HG03460 (cell line): ENCODE measurements at regions not wholly inside any gene's neighbourhood (a gene's known extent, or its start where the extent isn't known, plus 50 kb on each side); places are given as distances from the start of the nearest gene placed in this dataset.
A peak's percentile ranks its signal among the peaks of the same experiment; 100 is the strongest.

ENCODE experiments used
- ATAC-seq: cut with Tn5 transposase; IDR thresholded peaks from one replicate; pipeline ENCODE4 v1.9.1; 2021; ENCODE audit not compliant: unreplicated experiment

DNA sequence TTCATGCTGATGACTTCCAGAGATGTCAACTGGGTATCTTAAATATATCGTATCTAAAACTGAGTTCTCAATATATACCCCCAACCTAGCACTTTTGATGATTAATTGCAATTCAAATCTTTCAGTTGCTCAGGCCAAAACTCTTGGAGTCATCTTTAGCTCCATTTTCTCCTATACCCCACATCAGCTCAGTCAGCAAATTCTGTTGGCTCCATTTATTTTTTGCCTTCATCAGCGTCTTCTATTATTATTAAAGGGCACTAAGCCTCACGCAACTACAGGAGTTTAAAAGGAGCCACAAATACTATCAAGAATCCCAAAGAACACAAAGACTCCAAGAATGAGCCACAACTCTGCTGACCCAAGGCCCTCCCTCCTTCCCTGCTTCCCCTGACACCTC is 134.9 kb downstream of the KCTD12 start:
- ATAC-seq, result no peak

DNA sequence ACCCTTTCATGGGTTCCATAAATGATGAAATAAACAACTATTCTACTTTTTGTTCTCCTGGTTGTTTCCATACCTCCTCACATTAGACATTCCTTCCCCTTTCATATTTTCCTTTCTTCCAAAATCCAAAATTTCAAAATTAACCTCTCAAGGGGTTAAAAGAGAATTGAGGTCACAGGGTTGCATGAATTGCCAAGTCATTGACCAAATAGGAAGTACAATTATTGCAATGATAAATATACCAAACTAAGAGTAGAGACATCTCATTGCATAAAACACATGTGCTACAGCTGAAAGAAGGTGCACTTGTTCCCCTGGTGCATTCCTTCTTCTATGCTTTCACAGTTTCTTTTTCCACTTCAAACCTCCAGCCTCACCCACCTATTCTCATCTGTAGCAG is 136.1 kb downstream of the KCTD12 start:
- ATAC-seq, result no peak

DNA sequence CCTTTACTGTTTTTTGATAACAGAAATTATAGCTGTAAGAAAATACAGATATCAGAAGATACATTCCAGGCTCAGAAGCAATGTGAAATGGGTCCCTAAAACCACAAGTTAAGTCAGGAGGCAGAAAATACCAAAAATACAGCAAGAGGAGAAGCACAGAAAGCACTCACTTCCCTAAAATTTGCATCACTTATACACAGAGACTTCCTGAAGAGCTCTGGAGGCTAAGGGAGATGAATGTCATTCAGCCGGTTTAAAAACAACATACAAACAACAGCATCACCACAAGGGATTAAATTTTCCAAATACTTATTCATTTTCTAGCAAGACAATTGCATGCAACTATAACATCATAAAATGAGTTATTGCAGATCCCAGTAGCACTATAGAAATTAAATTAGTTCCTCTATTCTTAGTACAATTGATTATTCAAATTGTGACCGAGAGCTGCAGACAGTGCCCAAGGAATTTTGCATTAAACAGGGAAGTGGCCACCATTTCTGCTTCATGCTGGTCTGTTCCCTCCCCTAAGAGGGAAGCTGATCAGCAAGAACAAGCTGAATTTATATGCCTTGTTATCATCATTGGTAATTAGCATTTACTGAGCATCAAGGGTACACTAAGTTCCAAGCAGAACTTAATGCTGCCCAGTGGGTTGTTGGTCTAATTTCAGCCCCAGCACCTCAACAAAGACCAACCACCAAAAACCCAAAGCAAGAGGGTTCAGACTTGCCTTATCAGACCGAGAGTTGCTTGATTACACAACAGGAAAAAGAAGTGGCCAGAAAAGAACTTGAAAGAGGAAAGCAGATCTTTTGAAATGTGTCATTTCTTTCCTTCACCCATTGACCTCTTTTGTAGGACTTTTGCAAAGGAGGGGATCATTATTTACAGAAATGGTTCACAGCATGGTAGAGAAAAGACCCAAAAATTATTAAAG is 140.7 kb downstream of the KCTD12 start:
- ATAC-seq, result peak; percentile 53

DNA sequence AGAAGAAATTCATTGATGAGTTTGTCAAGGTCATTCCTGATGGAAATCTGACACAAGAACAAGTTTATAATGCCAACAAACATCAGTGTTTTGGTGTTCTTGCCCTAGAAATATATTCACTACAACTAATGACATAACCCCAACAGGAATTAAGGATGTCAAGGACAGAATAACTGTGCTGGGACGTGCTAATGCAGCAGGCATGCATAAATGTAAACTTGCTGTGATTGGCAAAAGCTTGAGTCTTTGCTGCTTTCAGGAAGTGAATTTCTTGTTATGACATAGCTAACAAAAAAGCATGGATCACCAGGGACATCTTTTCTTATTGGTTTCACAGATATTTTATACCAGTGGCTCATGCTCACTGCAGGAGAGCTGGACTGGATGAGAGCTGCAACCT is 144.6 kb downstream of the KCTD12 start:
- no peak for ATAC-seq

DNA sequence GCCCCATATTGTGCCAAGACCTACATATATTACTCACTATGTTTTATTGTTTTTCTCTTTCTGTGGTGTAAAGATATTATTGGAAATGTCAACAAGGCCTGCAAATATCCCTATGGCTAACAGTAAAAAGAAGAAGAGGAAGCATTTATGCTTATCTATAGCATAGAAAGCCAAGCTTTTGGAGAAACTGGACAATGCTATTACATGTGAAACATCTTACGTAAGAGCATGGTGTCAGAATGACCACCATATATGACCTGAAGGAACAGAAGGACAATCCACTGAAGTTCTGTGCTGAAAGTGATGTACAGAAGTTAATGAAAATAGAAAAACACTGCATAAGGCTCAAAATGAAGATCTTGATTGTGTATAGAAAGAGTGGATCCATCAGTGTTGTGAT is 145.2 kb downstream of the KCTD12 start:
- ATAC-seq, result no peak

DNA sequence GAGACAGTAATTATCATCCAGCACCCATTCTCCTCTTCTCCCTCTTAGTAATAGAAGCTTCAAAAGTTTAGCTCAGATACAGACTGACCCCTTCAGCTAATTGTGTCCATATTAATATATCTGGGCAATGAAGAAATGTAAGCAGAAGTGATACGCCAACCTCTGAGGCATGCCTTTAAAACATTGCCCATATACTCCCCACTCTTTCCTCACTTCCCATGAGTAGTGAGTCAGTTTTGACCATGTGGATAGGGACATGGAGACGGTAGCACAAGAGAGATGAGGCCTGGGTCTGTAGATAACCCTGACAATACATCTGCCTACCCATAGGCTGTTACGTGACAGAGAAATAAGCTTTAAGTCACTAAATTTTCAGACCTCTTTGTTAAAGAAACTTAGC is 147.6 kb downstream of the KCTD12 start:
- ATAC-seq, result no peak

DNA sequence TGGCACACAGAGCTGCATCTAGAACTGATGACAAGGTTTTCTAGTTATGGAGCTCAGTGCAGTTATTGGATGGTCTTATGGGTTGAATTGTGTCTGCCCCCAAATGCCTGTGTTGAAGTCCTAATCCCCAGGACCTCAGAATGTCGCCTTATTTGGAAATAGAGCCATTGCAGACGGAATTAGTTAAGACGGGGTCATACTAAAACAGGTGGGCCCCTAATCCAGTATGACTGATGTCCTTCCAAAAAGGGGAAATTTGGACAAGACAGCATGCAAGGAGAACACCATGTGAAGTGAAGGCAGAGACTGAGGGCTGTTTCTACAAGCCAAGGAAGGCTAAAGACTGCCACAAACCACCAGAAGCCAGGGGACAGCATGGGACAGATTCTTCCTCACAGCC is 148.7 kb downstream of the KCTD12 start:
- ATAC-seq, result no peak

DNA sequence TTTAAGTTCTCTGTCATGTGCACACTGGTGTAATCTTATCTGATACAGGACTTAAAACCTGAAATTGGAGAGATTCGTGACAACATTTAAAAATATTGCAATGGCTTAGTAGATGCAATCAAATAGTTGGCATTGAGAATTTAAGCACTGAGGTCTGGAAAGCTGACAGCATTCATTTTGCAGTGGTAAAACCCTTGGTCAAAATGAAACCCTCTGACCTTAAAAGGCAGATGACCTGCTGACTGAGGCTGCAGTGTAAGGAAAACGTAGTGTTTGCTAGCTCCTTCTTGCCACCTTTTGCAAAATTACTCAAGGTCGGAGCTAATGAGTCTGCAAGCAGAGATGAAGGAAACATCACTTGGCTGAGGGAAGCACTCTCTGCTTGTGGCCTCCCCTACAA is 150.6 kb downstream of the KCTD12 start:
- ATAC-seq, result no peak

DNA sequence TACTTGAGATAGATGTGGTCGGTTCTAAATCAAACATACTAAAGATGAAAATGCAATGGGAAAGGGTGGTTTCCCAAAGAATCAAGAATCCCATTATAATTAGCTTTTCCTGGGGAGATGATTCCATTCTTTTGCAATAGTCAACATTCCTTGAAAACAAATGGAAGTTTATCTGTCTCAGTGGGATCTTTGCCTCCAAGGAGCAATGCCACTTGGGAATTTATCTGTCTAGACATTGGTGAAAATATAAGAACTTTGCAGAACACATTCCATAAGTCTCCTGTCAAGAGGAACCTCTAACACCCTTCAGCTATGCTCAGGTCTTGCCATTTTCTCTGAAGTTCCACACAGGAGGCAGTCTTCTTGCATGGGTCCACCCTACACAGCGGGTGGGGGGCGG is 152.5 kb downstream of the KCTD12 start:
- no peak for ATAC-seq

DNA sequence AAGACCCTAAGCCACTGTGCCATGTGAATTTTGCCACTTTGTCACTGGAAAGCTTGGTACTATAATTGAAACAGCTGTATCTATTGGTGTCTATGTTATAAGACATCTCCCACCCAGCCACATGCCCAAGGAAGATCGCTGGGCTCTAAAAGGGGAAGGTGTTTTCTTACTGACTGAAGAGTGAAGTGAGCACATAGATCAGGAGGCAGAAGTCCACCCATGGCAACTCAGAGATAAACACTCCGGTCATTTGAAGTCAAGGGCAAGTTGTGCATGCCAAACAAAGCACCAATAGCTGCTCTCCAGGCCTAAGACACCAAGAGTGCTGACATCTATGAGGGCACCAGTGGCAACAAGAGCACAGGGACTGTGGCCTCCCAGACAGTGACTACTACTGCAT is 153.8 kb downstream of the KCTD12 start:
- ATAC-seq, result no peak

DNA sequence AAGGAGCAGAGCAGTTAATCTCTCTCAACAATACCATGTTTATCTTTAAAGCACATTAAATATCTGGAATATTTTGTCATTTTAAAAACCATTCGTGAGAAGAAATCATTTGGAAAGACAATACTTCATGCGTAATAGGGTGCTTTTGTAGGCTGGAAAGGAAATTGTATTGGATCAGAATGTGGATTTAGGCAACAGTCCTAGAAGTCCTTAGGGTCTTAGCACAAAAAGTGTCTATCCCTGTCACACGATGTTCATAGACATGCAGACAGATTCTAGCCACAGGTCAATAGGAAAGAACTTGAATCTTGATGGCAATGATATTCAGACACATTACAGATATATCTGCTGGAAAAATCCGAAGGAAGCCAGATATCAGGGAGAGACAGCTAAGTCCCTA is 156.0 kb downstream of the KCTD12 start:
- no peak for ATAC-seq

DNA sequence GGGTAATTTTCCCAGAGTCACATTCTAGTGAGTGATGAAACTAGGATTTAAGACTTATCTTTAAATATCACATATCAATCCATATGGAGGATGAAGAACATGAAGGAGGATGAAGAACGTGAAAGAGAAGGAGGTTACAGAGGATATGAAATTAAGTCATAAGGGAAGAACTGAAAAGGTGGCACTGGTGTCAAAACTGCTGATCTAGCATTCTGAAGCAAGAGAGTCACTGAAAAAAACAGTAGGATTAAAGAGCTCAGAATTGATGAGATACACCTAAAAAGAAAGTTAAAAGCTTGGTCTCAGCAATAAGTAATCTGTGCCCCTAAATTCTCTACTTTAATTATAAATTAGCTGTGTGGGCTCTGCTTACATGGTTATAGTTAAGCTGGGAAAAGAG is 156.5 kb downstream of the KCTD12 start:
- ATAC-seq, result no peak

DNA sequence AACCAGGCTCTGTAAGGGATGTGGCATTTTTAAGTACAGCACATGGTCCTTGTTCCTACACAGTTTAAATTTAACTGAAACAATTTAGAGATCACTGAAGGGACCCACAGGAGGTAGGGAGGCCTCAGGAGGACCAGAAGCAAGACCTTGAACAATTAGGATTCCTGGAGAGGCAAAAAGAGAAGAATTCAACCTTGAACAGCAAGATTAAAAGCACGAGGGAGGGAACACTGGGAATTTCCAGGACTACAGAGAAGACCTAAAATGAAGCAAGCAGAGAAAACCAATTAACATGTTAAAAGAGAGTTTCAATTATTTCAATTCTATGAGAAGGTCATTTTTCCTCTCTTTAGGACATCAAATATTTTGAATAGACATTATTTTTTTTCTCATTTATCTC is 160.3 kb downstream of the KCTD12 start:
- ATAC-seq, result no peak

DNA sequence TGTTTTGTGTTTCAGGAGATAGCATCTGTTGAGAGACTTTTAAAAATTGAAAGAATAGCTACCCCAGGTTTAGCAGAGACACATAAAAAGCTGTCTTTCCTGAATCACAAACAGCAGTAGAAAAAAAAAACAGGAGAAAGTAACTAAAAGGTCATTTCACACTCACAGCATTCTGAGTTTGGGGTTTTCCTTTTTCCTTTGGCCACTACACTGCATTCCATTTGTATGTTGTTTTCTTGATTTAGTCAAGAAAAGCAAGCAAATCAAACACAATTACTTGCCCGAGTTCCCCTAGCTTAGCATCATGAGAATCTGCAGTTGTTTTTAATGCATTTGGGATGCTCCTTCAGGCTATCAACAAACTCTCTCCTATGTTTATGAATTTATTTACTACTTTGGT is 161.0 kb downstream of the KCTD12 start:
- ATAC-seq, result no peak

DNA sequence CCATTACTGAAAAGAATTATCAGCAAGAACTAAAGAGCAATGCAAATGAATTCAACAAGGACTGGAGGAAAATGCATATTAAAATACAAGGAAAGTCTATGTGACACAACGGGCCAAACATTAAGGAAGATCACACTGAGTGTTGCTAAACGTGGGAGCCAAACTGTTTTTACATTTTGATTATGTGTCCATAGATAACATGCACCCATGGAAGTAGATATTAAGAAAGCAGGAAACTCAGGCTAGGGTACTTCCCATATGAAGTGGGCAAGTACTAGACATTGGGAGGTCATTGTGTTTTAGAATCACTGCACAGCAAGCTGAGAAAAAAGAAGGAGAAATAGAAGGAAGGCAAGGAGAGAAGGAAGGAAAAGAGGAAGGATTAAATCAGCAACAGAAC is 161.8 kb downstream of the KCTD12 start:
- ATAC-seq, result no peak

DNA sequence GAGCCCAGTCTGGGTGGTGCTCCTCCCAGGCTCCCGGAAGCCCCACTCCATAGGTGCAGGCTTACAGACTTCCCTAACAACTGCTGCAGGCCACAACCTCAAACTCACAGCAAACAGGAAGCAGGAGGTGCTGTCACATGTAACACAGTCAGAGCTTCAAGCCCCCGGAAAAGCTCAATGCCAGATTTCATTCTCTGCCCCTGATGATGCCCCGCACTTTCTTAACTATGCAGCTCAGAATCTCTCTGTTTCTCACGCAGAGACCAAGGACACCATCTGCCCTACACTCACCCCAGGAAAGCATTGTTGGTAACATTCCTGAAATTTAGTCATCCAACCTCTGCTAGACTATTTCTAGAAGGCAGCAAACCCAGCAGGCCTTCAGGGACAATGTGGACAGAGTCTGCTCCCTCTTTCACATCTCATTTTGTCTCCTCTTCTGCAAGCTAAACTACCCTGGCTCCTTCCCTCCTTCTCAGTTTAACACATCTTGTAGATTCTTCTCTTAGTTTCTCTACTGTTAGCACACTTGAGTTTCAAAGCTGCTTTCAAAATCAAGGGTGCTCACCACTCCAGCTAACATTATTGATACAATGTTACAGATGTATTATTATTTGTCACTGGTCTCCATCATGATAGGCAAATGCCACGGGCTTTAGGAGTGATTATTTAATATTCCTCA is 162.5 kb downstream of the KCTD12 start:
- ATAC-seq, result no peak

DNA sequence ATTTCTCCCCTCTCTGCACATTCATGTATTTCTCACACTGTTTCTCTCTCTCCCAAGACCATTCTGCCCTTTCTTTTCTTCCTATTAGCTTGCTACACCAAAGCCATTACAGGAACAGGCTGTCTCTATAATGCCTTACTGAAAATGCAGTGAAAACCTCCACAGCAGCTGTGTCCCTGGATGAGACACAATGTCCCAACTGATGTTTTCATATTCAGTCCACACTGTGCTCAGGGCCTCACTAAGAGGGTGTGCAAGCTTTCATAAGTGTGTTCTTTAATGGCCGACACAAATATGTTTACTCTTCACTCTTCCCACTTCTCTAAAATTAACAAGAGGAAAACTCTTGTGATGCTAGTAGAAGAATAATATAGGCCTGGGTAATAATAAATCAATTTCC is 163.4 kb downstream of the KCTD12 start:
- ATAC-seq, result no peak

DNA sequence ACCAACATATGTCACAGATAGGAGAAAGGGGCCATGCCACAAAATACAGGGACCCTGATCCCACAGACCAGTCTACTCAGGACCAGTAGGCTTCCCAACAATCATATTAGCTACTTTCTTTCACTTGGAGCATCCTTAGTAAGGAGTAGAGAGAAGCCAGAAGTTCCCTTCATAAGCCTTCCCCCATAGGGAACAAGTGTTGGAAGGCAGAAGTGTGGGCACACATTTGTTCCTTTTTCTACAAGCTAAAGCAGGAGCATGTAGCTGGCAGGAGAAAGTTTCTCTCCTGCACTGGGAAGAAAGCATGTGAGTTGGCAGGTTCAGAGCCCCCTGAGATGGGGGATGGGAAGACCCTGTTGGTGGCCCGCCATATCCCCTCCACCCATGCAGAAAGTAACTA is 165.4 kb downstream of the KCTD12 start:
- no peak for ATAC-seq

DNA sequence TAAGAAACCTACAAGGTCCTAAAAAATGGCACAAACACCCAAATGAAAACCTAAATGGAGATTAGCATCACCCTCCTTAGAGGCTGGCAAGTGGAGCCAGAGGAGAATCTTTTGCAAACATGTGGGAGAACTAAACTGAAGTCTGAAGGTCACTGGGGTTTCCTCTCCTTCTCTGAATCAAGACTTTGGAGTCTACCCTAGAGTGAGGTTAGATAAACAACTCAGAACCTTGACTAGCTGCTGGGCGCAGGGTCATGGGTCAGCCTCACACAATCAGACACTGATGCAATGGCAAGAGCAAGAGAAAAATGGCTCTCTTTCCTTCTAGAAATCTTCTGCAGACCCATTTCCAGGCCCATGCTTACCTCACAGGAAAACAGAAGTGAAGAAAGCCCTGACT is 165.8 kb downstream of the KCTD12 start:
- ATAC-seq, result no peak

DNA sequence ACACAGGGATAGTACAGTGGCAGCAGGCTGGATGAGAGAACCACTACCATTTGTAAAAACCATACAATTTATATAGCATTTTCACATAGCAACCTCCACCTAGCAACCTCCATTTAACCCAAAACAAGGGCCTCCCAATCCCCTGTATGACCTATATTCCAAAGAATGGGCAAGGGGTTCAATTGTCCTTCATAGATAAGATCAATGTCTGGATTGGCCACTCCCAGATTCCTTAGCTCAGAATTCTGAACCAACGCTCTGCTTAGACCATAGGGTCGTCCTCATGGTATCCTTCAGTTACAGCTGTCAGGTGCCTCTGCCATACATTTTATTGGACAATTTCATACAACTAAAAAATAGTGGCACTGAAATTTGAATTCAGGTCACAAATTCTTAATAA is 166.2 kb downstream of the KCTD12 start:
- no peak for ATAC-seq

DNA sequence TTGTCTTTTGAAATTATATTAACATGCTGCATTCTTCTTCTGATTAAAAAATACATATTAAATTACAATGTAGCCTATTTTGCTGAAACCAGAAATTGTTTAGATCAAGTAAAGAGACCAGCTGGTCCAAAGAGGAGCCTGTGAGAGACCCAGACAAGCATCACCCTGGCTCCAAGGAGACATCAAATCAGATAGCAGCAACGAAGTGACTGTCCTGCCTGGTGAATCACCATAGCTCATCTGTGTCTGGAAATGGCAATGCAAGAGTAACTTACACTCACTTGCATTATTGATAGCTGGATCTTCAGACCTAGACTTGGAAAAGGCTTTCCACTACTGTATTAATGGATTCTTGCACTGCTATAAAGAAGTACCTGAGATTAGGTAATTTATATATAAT is 169.1 kb downstream of the KCTD12 start:
- no peak for ATAC-seq

DNA sequence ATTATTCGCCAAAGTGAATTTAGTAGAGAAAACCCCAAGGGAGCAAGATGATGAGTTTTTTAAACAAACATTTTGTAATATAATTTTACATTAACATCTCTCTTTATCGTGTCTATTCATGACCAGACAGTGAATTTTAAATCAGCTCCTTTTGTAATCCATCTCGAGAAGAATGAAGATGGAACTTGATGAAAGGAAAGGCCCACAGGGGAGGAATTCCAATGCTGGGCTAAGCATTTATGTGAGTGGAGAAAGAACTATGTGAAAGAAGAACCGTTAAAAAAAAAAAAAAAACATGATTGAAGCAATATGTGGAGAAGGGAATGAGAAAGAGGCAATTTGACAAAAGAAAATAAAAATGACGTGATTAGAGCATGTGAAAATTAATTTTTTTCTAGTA is 170.6 kb downstream of the KCTD12 start:
- ATAC-seq, result no peak

DNA sequence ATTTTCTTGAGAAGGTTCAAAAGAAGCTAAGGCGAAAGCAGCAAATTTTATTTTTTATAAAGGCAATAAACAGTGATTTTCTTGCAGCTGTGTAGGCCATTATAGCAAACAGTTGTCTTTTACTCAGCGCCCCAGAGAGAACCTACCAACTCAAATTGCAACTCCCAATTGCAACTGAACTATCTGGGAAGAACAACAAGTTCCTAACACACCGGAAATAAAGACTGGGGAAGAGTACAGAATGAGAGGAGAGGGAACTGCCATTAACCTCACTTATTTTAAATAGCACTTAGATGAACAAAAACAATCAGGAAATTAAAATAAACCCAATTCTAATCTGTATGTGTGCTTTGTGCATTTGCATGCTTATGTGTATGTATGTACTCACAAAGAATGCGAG is 171.1 kb downstream of the KCTD12 start:
- ATAC-seq, result no peak
